SU-DHL-6 (cell line): ENCODE measurements at regions not wholly inside any gene's neighbourhood (a gene's known extent, or its start where the extent isn't known, plus 50 kb on each side); places are given as distances from the start of the nearest gene placed in this dataset.

Experiments
- CTCF ChIP-seq: fragments of 200-600 bp; sonication (generic); IDR thresholded peaks from one replicate; pipeline ENCODE4 v1.5.1; 2017; ENCODE audit warnings: antibody characterized with exemption, mild to moderate bottlenecking, low read length, moderate library complexity; ENCODE audit not compliant: insufficient read depth, poor library complexity, severe bottlenecking
- EZH2phosphoT487 ChIP-seq: fragments of 200-600 bp; sonication (generic), shearing (Covaris generic); conservative IDR thresholded peaks from 2 replicates; pipeline ENCODE4 v1.6.1; 2018; ENCODE audit warnings: mild to moderate bottlenecking, antibody characterized with exemption, low read length, moderate library complexity, mixed read lengths

GRCh38 chr12:118709946-118710345, 271.4 kb upstream of the SRRM4 start:
- TF ChIP-seq CTCF: no peak
- no peak for TF ChIP-seq EZH2phosphoT487
